Hematopoietic multipotent progenitor cell treated with erythropoietin and hydrocortisone succinate and interleukin-3 and kit ligand, for 15 days (in vitro differentiated cells): ENCODE measurements at regions not wholly inside any gene's neighbourhood (a gene's known extent, or its start where the extent isn't known, plus 50 kb on each side); places are given as distances from the start of the nearest gene placed in this dataset.
"Not testable (repeated sequence)": the region's sequence is repeated elsewhere in the genome, so short reads cannot be mapped to it uniquely, and the experiment has no call there.

Source experiments
- DNase-seq: peaks from one replicate; pipeline ENCODE4 v3.0.0-alpha.2; 2015; ENCODE audit warnings: low spot score

DNA sequence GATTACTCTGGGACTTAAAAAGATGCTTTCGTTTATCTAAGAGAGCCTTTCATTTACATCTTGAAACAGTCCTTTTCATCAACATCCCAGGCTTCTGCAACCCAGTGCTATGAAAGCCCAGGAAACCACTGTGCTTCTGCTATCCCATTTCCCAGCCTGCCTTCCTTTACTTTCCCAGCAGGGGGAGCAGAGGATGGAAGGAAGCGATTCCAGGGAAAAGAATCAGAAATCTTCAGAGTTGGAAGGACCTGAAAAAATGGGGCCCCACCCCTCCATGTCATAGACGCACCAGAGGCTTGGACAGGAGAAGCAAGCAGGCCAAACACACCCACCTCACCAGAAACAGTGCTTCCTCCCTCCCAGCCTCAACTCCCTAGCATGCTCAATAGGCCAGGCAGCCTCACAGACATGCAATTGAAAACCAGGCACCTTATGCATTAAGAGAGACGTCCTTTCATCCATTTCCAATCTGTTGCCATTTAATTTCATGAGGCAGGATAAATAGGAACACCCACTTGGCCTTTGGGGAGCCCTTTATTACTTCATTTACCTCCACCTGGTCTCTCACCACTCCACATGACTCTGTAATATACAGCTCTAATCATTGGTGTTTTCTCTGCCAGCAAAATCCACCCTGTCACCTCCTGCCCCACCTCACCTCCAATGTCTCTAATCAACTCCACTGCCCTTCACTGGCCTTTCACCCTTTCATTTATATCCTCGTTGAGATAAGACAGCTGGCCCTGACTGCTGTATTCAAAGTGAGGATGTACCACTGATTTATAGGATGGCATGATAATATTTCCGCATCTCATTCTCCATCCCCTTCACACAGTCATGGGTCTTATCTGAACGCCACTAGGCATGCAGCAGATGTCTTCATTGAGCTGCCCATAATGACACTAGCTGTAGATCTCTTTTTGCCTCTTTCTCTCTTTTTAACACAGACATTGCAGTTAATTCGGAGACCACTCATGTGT lies 583.9 kb downstream of the NTRK3 start:
- DNase-seq: no peak

DNA sequence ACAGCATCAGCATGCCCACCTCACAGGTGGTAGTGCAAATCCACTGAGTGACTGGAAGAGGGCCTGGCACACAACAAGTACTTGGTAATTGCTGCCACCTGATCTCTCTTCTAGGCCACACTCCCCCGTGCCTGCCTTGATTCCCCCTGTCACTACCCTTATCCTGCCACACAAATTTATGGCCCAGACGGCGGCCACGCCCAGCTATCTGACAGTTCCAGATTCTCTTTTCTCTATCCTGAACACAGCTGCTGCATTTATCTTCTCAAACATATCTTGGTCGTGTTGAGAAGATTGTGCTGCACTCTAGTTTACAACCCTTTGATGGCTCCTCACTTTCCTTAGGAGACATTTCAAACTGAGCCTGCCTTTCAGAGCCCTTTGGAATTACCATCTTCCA lies 585.2 kb downstream of the NTRK3 start:
- peak; percentile 6 for DNase-seq

DNA sequence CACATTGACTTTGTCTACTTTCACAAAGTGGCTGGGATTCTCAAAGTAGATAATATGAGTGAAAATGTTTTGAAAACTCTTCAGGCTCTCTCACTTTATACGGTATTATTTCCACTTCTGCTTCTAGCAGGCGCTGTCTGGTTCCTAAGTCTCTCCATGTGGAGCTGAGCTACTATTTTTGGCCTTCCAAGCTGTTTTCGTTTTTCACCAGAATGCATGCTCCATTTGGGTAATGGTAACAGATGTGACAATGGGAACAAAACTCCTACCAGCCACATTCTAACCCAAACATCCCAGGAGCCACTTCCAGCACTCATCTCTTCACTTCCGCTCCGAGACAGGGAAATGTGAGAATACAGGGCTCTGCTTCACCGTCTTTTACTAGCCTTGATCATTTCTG lies 586.7 kb downstream of the NTRK3 start:
- no peak for DNase-seq

DNA sequence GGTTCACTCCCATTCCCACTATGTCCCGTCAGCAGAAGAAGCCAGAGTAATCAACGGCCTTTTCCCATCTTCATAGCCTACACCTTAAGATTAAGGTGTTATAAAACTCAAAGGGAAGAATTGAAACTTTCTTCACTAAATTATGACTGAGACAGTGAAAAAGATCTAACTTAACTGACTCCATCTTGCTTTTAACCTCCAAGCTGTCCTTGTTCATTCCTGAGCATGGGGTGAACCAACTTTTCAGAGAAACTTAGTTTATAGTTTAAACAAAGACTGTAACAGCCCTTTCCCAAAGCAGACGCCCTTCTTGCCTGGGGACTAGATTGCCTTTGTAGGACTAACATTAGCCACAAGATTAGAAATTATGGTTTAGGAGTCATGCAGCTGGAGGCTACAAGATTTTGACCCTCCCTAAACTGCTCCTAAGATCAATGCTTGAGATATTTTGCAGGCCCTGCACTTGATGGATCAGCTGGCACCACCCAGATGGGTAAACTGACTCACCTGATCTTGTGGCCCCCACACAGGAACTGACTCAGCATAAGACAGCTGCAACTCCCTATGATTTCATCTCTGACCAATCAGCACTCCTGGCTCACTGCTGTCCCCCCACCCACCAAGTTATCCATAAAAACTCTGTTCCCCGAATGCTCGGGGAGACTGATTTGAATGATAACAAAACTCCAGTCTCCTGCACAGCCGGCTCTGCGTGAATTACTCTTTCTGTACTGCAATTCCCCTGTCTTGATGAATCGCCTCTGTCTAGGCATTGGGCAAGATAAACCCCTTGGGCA lies 587.6 kb downstream of the NTRK3 start:
- not testable (repeated sequence) for DNase-seq

DNA sequence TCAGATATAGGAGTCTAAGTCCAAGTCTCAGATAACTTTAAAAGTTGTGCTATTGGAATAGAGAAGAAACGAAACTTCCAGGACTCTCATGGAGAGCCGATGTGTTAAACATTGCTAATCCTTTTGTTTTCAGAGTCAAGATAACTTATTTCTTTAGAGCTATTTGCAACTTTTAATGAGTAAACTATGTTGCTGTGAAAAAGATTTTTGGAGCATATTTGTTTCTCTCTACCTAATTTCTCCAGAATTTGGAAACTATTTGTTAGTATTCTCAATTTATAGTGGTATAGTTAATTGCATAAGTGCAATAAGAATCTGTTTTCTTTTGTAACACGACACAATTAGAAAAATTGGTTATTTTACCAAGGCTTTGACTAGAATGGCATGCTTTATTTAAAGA lies 588.9 kb downstream of the NTRK3 start:
- DNase-seq: no peak

DNA sequence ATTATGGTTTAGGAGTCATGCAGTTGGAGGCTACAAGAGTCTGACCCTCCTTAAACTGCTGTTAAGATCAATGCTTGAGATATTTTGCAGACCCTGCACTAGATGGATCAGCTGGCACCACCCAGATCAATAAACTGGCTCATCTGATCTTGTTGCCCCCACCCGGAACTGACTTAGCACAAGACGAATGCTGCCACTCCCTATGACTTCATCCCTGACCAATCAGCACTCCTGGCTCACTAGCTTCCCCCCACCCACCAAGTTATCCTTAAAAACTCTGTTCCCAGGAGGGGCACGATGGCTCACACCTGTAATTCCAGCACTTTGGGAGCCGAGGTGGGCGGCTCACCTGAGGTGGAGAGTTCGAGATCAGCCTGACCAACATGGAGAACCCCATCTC lies 594.0 kb downstream of the NTRK3 start:
- DNase-seq: no peak

DNA sequence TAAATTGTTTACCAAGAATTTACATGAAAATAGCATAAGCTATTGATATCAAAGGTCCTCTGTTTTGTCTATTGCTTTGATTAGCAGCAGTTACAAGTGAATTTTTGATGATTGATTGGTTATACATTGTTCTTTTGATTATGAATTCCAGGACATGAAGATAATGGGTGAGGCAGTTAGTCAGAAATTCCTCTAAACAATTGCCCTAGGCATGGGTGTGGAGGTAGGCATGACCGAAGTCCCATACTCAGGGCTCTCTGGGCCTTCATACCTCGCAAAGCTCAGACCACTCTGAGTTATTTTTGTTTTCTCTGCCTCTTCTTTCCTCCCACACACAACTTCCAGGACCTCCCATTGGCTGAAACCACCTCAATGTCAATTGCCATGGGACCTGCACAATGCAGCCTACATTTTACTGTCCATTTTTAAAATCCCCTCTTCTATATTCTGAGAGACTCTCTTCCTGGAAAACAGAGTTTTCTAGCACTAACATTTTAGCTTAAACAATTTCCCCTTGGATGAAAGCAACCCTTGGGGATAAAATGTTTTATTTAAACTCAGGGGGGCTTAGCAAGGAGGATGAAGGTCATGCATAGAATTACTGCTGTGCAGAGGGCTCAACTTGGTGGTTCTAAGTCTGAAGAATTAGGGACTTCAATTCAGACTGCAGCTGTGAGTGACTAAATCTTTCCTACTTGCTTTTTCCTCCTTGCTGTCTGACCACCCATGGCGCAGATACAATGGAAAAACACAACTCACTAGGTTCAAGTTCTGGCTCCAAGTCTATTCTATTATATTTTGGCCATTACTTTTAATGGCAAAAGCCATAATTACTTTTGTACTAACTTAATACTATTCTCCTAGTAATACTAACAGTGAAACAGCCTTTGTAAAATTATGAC lies 594.8 kb downstream of the NTRK3 start:
- no peak for DNase-seq

DNA sequence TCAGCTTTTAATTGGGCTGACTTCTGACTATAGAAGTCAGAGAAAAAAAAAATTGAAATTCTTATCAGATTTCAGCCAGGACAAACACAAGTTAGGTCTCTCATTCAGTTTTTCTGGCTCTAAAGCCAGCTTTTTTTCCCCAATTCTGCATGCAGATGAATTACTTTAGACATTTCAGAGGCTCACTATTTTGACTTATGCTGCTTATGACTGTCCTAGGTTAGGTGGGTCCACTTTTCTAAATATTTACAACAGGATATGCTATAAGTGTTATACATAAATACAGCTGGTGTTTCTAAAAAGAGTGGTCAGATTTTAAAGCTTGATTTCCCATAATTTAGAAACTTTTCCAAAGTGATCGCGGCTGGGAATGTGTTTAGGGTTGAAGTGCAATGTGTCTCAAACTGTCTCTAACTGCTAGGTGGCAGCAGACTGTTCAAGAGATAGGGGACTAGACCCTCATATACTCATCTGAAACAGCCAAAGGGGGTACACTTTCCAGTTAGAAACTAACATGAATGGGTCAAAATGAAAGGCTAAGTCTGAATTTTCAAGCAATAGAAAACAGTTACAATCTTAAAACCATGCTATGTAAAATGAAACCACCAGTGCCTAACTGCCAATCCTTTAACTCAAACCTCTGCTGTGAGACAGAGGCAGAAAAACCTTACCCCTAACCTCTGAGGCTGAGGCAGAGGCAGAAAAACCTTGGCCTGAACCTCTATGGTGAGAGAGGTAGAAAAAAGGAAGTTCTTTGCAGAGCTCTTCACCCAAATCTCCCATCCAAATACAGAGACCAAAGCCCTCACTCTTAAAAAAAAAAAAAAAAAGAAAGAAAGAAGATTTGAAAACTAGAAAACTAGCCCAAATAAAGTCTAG lies 596.0 kb downstream of the NTRK3 start:
- no peak for DNase-seq

DNA sequence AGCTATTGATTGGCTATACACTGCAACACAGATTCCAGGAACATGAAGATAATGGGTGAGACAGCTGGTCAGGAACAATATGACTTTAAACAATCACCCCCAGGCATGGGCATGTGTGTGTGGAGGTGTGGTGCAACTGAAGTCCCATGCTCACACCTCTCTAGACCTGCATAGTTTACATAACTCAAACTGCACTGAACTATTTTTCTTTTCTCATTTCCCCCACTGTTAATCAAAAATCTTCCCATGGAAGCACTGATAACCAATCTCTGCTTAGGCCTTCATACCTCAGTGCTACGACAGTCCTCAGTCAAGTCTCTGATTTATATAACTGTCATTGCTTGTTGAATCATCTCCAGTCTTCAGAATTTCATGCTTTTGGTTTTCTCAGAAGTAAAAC lies 600.2 kb downstream of the NTRK3 start:
- DNase-seq: no peak

DNA sequence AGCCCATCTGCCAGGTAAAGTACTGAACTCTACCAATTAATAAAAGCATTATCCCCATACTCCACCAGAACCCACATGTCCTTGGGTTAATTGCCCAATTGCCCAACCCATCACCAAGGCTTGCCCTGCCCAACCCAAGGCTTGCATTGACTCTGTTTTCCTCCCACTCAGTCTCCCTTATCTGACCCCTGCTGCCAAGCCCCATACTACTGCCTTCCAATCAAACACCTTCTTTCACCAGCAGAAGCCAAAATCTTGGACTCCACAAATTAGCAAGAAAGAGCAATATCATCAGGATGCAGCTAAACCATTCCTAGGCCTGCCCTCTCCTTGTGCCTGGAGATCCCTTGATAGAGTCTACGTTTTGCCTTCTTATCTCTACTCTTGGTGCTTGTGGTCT lies 602.9 kb downstream of the NTRK3 start:
- no peak for DNase-seq

DNA sequence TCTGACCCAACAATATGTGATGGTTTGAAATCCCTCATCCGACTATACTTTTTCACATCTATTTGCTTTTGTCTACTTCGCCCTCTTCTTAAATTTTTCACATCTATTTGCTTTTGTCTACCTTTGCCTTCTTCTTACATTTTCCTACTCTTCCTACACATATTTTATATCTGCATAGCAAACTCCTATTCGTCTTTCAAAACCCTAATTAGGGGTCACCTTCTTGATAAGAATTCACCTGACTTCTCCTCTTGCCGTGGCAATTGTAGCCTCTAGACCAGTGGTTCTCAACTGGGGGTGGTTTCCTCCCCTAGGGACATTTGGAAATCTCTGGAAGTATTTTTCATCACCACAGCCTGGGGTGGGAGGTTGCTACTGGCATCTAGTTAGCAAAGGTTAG lies 607.4 kb downstream of the NTRK3 start:
- no peak for DNase-seq

DNA sequence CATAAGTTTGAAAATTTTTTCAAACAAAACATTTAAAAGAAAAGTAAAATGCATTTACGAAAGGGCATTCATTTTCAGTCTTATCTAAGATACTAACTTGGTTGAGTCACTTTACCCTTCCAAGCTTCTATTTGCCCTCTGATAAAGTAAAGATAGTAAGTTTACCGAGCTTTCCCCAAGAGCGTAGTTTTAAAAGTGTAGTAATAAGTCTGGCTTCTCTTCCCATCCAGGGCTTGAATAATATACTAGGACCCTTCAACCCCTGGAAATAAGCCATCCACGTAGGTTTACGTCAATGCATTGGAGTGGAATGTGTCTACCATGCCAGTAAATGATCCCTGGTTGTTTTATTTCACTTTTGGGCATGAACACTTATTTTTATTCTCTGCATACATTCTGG lies 608.3 kb downstream of the NTRK3 start:
- DNase-seq: no peak

DNA sequence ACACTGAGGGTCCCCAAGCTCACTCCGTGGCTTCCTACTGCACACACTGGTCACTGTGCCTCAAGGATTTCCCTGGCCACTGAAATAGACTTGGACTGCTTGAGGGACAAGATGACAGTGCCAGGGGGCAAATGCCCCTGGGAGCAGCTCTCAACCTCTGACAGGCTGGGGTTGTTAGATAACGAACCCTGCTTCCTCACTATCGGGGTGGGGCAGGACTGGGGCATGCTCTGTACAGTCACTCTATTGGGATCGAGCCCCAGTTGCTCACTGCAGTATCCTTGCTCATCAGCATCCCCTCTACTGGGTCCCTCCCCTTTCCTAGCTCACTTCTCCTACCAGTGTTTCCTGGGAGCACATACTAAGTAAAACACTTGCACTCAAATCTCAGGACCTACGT lies 610.8 kb downstream of the NTRK3 start:
- no peak for DNase-seq

DNA sequence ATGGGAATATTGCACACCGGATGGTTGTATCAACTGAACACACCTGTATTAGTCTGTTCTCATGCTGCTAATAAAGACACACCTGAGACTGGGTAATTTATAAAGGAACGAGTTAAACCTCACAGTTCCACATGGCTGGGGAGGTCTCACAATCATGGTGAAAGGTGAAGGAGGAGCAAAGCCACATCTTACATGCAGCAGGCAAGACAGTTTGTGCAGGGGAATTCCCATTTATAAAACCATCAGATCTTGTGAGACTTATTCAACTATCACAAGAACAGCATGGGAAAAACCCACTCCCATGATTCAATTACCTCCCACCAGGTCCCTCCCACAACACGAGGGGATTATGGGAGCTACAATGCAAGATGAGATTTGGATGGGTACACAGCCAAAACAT lies 613.5 kb downstream of the NTRK3 start:
- DNase-seq: not testable (repeated sequence)

DNA sequence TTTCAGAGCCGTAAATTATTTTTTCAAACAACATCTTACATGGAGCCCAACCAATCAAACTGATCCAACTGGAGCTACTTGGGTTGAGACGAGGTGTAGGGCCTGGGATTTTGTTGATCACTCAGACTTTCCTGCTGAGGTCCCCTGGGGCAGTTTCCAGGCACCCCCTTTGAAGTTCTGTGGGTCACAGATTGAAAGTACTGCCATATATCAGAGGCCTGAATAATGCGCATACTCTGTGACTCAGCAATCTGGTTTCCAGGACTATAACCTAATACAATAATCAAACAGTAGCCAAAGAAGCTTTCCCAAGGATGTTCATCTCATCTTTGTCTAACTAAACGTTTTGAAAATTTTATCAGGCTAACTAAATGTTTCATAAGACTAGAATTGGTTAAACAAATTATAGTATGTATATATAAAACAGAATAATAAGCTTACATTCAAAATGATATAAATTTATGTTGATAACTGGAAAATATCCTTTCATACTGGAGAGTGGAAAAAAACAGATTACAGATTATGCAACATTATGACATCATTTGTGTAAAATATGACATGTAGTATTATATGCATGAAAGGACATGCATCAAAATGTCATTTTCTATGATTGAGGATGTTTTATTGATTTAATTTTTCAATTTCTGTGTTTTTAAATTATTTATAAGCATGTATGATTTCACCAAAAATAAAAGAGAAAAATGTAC lies 617.1 kb downstream of the NTRK3 start:
- DNase-seq: no peak

DNA sequence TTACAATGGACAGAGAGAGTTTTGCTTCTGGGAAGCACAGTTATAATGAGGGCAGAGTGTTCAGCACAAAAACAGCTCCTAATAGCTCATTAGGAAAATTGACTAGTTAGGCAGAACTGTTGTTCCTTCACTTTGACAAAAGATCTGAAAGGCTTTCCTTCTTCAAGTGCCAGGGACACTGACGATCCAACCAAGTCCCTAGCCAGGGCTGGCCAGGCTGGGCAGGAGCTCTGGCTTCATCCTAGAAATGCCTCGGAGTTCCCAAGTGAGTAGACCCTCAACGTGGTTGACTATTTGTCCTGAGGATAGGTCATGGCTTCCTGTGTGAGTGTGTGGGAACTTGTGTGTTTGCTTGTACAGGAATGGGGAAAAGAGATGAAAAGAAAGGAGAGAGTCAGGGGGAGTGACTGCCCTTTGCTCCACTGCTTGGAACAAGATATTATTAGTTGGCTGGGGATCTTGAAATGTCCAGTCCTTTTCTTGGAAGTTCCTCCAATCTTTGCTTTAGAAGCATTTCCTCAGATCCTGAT lies 617.9 kb downstream of the NTRK3 start:
- DNase-seq: no peak

DNA sequence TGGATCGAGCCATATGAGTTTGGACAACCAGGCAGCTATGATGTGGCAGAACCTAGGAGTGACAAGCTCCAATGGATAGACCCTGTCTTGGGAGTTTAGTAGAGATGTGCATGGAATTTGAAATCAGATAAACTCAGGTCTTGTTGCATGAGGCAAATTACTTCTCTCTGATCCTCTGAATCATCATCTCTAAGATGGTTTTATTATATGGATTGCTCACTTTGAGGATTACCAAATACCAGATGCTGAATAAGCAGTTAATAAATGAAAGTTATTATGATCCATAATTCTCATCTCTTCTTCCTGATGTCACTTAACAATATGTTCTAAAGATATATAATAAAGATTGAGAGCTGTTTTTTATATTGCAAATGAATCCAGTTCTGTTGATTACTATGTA lies 622.2 kb downstream of the NTRK3 start:
- no peak for DNase-seq

DNA sequence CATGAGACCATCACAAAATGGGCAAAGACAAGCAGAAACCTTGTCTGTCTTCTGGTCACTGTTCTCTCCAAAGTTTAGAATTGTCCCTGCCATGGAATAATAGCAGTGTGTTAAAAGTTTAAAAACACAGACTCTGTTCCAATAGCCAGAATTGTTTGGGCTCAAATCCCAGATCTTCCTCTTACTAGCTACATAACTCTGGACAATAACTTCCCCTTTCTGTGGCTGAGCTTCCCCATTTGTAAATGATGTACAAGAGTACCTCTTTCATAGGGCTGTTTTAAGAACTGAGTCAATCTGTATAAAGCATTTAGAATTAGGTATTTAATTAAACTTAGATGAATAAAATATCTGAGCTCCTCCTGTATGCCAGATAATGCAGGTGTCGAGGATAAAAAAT lies 623.0 kb downstream of the NTRK3 start:
- DNase-seq: no peak

DNA sequence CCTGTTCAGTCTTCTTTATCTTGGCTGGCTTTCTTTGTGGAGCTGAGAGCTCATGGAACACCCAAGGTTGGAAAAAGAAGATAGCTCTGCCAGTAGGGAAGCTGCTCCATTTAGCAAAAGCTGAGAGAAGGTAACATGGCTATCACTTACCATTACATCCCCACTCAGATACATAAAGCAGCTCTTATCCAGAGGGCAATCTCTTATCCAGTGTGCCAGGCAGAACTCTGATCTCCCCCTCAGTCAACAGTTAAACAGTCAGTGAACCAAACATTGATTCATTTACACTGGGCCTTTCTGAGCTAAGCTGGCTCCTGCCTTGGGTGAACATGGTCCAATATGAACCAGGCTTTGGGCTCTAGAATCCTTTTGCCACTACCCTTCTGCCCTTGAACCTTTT lies 624.2 kb downstream of the NTRK3 start:
- DNase-seq: no peak

DNA sequence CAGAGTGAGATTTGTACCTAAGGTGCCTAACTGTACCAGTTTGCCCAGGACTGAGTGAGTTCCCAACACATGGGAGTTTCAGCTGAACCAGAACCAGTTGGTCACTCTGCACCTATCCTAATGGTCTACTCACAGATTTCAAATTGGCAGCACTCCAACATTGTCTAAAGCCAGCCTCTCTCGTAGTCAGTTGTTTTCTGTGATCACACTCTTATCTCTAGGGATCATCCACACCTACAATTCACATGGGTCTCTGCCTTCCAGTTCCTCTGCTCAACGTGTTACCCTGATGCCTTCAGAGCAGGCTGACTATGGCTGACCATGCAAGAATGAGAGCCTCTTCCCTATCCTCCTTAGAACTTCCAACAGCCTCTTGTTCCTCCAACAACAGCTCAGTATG lies 624.8 kb downstream of the NTRK3 start:
- no peak for DNase-seq
